ENCODE measurements at regions not wholly inside any gene's neighbourhood (a gene's known extent, or its start where the extent isn't known, plus 50 kb on each side); places are given as distances from the start of the nearest gene placed in this dataset.
"Not testable (repeated sequence)": the region's sequence is repeated elsewhere in the genome, so short reads cannot be mapped to it uniquely, and the experiment has no call there.

- in situ Hi-C loops (cut with MboI; ENCODE audit: low sequenced_read_pairs) = no loop called here
Measured at GRCh38 chr10:64881257-64881656, 1360.1 kb downstream of the REEP3 start.

DNA sequence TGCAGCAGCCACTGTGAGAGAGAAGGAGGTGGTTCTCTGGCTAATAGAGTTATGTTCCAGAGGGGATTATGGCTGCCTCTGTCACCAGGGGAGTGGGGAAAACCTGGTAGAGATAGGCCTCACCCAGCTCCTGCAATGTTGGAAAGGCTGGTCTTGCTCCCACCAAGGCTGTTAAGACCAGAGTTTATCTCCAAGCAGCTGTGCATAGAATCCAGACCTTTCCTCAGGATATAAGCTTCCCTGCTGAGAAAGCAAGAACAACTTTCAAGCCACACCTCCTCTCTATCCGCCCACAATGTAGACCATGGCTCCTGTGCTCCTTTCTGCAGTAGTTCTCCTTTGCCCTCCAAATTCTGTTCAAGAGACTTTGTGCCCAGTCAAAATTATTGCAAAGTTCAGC is 1375.4 kb downstream of the REEP3 start:
- in situ Hi-C loops (cut with MboI; ENCODE audit: low sequenced_read_pairs) = no loop called here

- in situ Hi-C loops (cut with MboI; ENCODE audit: low sequenced_read_pairs) = not testable (repeated sequence)
Measured at GRCh38 chr10:64906311-64906710, 1385.1 kb downstream of the REEP3 start.

DNA sequence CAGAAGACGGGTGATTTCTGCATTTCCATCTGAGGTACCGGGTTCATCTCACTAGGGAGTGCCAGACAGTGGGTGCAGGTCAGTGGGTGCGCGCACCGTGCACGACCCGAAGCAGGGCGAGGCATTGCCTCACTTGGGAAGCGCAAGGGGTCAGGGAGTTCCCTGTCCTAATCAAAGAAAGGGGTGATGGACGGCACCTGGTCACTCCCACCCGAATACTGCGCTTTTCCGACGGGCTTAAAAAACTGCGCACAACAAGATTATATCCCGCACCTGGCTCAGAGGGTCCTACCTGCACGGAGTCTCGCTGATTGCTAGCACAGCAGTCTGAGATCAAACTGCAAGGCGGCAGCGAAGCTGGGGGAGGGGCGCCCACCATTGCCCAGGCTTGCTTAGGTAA is 1403.1 kb downstream of the REEP3 start:
- in situ Hi-C loops (cut with MboI; ENCODE audit: low sequenced_read_pairs) = not testable (repeated sequence)

- in situ Hi-C loops (cut with MboI; ENCODE audit: low sequenced_read_pairs) = no loop called here
Measured at GRCh38 chr10:64952042-64952441, 1430.8 kb downstream of the REEP3 start.

GRCh38 chr10:64956441-64956840 is 1435.2 kb downstream of the REEP3 start:
- in situ Hi-C loops (cut with MboI; ENCODE audit: low sequenced_read_pairs) = no loop called here

DNA sequence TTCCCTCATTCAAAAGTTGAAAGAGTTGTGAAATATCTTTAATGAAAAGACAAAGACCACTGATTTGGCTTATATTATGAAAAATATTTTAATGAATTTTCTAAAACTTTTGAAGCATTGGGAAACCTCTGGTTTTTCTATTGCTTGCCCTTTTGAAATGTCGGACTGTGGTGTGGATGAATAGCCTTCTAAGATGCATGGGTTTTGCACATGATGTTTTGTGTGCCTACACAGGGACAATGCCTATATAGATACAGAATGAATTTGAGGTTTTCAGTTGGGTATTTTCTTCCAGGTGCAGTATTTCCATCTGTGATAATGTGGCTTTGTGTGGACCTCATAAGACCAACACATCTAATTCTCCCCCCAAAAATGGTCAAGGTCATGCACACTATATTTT is 1437.9 kb downstream of the REEP3 start:
- in situ Hi-C loops (cut with MboI; ENCODE audit: low sequenced_read_pairs) = no loop called here

DNA sequence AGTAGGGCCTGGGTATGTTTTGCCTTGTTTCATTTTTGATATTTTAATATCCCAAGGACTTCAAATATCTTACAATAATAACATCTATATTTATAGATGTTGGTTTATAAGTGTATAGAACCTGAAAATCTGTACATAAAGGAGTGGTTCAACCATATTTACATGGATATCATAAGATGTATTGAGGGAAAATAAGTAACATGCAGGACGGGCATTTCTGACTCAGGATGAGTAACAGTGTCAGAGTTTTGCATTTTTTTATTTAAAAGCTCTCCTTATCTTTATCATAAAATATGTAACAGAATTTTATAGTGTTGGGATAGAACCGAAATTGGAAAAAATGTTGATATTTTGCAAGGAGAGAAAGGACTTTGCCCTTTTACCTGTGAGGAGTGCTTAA is 1438.7 kb downstream of the REEP3 start:
- in situ Hi-C loops (cut with MboI; ENCODE audit: low sequenced_read_pairs) = no loop called here

GRCh38 chr10:64973391-64973790 is 1452.2 kb downstream of the REEP3 start:
- in situ Hi-C loops (cut with MboI; ENCODE audit: low sequenced_read_pairs) = no loop called here

DNA sequence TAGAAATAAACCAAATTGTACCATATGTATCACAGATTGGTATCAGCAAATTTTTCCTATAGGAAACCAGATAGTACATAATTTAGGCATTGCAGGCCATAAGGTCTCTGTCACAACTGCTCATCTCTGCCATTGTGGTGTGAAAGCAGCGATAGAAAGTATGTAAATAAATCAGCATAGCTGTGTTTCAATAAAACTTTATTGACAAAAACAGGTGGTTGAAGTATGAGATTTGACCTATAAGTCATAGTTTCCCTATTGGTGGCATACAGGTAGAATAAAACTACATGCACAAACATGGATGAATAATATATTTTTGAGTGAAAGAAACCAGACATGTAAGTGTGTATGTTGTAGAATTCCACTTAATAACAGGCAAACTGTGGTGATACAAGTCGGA is 1454.9 kb downstream of the REEP3 start:
- in situ Hi-C loops (cut with MboI; ENCODE audit: low sequenced_read_pairs) = no loop called here

- in situ Hi-C loops (cut with MboI; ENCODE audit: low sequenced_read_pairs) = no loop called here
Measured at GRCh38 chr10:64977915-64978314, 1456.7 kb downstream of the REEP3 start.

DNA sequence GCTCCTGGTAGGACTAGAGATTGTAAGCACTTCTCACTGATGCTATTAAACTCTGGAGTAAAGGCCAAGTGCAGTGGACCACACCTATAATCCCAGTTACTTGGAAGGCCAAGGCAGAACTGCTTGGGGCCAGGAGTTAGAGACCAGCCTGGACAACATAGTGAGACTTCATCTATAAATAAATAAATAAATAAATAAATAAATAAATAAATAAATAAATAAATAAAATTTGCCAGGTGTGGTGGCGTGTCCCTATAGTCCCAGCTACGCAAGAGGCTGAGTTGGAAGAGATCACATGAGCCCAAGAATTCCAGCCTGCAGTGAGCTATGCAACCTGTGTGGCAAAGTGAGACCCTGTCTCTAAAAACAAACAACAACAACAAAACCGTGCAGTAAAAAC is 1475.7 kb downstream of the REEP3 start:
- in situ Hi-C loops (cut with MboI; ENCODE audit: low sequenced_read_pairs) = no loop called here

DNA sequence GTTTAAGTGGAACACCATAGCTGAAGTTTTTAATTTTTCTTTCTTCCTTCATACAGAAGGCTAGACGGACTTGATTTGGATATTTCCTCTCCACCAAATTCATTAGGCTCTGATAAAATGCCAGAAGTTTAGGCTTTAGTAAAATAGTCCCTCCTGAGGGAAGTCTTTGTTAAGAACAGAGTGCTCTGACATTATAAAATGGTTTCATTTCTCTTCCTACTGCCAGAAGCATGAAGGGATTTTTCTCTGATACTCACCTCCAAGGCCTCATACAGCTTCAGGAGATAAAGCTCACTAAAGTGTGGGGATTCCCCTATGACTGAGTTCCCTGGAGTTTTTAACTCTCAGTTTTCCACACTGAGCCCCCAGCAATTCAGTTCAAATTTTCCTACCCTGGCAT is 1489.6 kb downstream of the REEP3 start:
- in situ Hi-C loops (cut with MboI; ENCODE audit: low sequenced_read_pairs) = no loop called here

- in situ Hi-C loops (cut with MboI; ENCODE audit: low sequenced_read_pairs) = no loop called here
Measured at GRCh38 chr10:65017523-65017922, 1496.3 kb downstream of the REEP3 start.

- in situ Hi-C loops (cut with MboI; ENCODE audit: low sequenced_read_pairs) = no loop called here
Measured at GRCh38 chr10:65024886-65025285, 1503.7 kb downstream of the REEP3 start.

DNA sequence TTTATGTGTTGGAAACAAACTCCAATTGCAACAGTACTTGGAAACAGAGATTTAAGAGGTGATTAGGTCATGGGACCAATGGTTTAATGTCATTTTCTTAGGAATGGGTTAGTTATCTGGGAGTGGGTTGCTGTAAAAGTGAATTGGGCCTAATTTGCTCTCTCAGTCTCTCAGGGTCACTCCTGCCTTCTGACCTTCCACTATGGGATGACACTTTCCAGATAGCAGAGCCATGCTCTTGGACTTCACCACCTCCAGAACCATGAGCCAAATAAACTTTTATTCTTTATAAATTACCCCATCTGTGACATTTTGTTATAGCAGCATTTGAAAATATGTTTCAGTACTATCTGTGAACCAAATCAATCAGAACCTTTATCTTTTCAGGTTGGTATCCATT is 1509.1 kb downstream of the REEP3 start:
- in situ Hi-C loops (cut with MboI; ENCODE audit: low sequenced_read_pairs) = no loop called here

GRCh38 chr10:65032867-65033769 is 1511.9 kb downstream of the REEP3 start:
- in situ Hi-C loops (cut with MboI; ENCODE audit: low sequenced_read_pairs) = no loop called here

GRCh38 chr10:65033957-65034356 is 1512.8 kb downstream of the REEP3 start:
- in situ Hi-C loops (cut with MboI; ENCODE audit: low sequenced_read_pairs) = no loop called here

DNA sequence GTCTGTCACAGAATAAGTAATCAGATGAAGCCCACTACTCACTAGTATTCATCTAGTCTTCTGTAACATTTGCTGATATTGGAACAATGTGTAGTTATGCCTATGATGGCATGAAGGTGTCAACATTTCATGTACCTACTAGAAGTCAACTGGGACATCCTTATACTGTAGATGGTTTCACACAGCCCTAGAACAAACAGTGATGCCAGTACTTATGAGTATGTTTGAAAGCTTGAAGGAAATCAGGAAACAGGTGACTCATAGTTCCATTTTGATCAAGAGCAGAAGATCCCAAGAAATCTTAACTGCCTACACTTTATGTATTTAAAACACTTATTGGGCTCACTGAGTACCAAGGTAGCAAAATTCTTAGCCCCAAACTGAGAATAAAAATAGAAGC is 1519.6 kb downstream of the REEP3 start:
- in situ Hi-C loops (cut with MboI; ENCODE audit: low sequenced_read_pairs) = no loop called here

GRCh38 chr10:65041307-65041706 is 1520.1 kb downstream of the REEP3 start:
- in situ Hi-C loops (cut with MboI; ENCODE audit: low sequenced_read_pairs) = no loop called here

DNA sequence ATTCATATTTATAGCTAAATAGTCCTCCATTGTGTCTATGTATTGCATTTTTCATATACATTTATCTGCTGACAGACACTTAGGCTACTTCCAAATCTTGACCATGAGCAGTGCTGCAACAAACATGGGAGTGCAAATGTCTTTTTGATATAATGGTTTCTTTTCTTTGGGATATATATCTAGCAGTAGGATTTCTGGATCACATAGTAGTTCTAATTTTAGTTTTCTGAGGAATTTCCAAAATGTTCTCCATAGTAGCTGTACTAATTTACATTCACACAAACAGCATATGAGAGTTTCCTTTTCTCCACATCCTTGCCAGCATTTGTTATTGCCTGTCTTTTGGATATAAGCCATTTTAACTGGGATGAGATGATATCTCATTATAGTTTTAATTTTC is 1521.3 kb downstream of the REEP3 start:
- in situ Hi-C loops (cut with MboI; ENCODE audit: low sequenced_read_pairs) = no loop called here

GRCh38 chr10:65046831-65047230 is 1525.6 kb downstream of the REEP3 start:
- in situ Hi-C loops (cut with MboI; ENCODE audit: low sequenced_read_pairs) = no loop called here

DNA sequence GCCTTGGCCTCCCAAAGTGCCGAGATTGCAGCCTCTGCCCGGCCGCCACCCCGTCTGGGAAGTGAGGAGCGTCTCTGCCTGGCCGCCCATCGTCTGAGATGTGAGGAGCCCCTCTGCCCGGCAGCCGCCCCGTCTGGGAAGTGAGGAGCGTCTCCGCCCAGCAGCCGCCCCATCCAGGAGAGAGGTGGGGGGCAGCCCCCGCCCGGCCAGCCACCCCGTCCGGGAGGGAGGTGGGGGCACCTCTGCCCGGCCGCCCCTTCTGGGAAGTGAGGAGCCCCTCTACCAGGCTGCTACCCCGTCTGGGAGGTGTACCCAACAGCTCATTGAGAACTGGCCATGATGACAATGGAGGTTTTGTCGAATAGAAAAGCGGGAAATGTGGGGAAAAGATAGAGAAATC is 1530.9 kb downstream of the REEP3 start:
- in situ Hi-C loops (cut with MboI; ENCODE audit: low sequenced_read_pairs) = not testable (repeated sequence)

Data from HL-60/S4 (cell line).